HepG2 (cell line): ENCODE measurements at regions not wholly inside any gene's neighbourhood (a gene's known extent, or its start where the extent isn't known, plus 50 kb on each side); places are given as distances from the start of the nearest gene placed in this dataset.

Experiments
- ATAC-seq: fragments of 200-7000 bp; cut with Tn5 transposase; 3 replicates; pipeline ENCODE4 v1.9.1; 2020; ENCODE audit warnings: mild to moderate bottlenecking, moderate library complexity
- BruUV-seq: library from RNA; stranded (reverse); fragments of 400-500 nt; replicated peaks from 2 replicates; lab custom pipeline; 2021; lab: Mats Ljungman, UMichigan
- CTCF ChIA-PET: fragments of 300-600 bp; formaldehyde crosslinking; extraction: SDS; loops from one replicate; lab custom pipeline; 2021; ENCODE audit warnings: low total read pairs, inconsistent platforms, low intra/inter-chr PET ratio; lab: Yijun Ruan, JAX
- POLR2A ChIA-PET: fragments of 350-600 bp; sonication (Branson Sonifier 250); formaldehyde crosslinking; loops from one replicate; lab custom pipeline; 2020; ENCODE audit warnings: antibody characterized with exemption, inconsistent platforms; lab: Yijun Ruan, JAX
- DNase-seq: peaks from one replicate; pipeline ENCODE4 v3.0.0-alpha.2; 2015; ENCODE audit warnings: low spot score
- FAIRE-seq: peaks from 3 replicates; lab custom pipeline; 2011; peaks lifted over from hg19 to GRCh38; lab: Jason Lieb, UNC
- H2AFZ ChIP-seq: one replicate; pipeline ENCODE4 v1.6.1; 2011; ENCODE audit warnings: low read length, inconsistent platforms
- H3K27ac ChIP-seq: fragments of 300-600 bp; 3 replicates; pipeline ENCODE4 v1.8.0; 2011; ENCODE audit warnings: mixed run types, mild to moderate bottlenecking, mixed read lengths, low read length, inconsistent platforms; ENCODE audit not compliant: insufficient read depth; ENCODE audit errors: extremely low read length
- H3K27me3 ChIP-seq, 2 experiments: fragments of 200-600 bp in 1 of 2; 2 replicates in 1 of 2; 3 replicates in 1 of 2; pipeline versions ENCODE4 v1.6.0 to v1.8.0; 2011; ENCODE audit warnings: low read length in 2 of 2, mild to moderate bottlenecking in 2 of 2, moderate library complexity in 2 of 2, inconsistent platforms in 1 of 2; ENCODE audit not compliant: insufficient read depth in 2 of 2, control insufficient read depth in 1 of 2
- H3K36me3 ChIP-seq, 2 experiments: fragments of 200-600 bp in 1 of 2; replicated peaks in 1 of 2; 2 replicates in 1 of 2; 3 replicates in 1 of 2; pipeline versions ENCODE4 v1.5.1 to v1.8.0; 2011; ENCODE audit warnings: low read length in 2 of 2, inconsistent platforms in 1 of 2; ENCODE audit not compliant: insufficient read depth in 2 of 2, control insufficient read depth in 1 of 2
- H3K4me1 ChIP-seq: 2 replicates; pipeline ENCODE4 v1.5.1; 2012; ENCODE audit warnings: low read length, inconsistent platforms; ENCODE audit not compliant: insufficient read depth
- H3K4me2 ChIP-seq: 2 replicates; pipeline ENCODE4 v1.6.0; 2011; ENCODE audit warnings: low read depth, low read length, inconsistent platforms
- H3K4me3 ChIP-seq, 3 experiments: fragments of 200-600 bp in 1 of 3; sonication (generic), shearing (Covaris generic) in 1 of 3; replicated peaks in 1 of 3; 2 replicates each; pipeline ENCODE4 v1.5.1; 2011 to 2016; ENCODE audit warnings: low read length in 3 of 3, inconsistent platforms in 2 of 3, low read depth in 2 of 3, mild to moderate bottlenecking in 2 of 3, control low read depth in 1 of 3, mixed read lengths in 1 of 3; ENCODE audit not compliant: insufficient read depth in 1 of 3
- H3K79me2 ChIP-seq: one replicate; pipeline ENCODE4 v1.6.1; 2011; ENCODE audit warnings: low read length, inconsistent platforms; ENCODE audit not compliant: insufficient read depth
- H3K9ac ChIP-seq: 2 replicates; pipeline ENCODE4 v1.6.0; 2011; ENCODE audit warnings: mild to moderate bottlenecking, low read depth, low read length, inconsistent platforms; ENCODE audit not compliant: insufficient read depth
- H3K9me3 ChIP-seq: 2 replicates; pipeline ENCODE4 v1.5.1; 2012; ENCODE audit warnings: mild to moderate bottlenecking, low read length
- H4K20me1 ChIP-seq: 2 replicates; pipeline ENCODE4 v1.6.0; 2011; ENCODE audit warnings: inconsistent platforms, mild to moderate bottlenecking, low read length, moderate library complexity; ENCODE audit not compliant: insufficient read depth
- ARID5B ChIP-seq: IDR thresholded peaks from 2 replicates; pipeline ENCODE4 v1.4.0; 2020; ENCODE audit warnings: mild to moderate bottlenecking, missing genetic modification reagents
- MLLT10 ChIP-seq: sonication (generic); formaldehyde crosslinking; IDR thresholded peaks from 2 replicates; pipeline ENCODE4 v1.4.0; 2020; ENCODE audit warnings: missing genetic modification reagents
- NAIF1 ChIP-seq: sonication (generic); formaldehyde crosslinking; IDR thresholded peaks from 2 replicates; pipeline ENCODE4 v1.5.0; 2020; ENCODE audit warnings: mild to moderate bottlenecking, missing genetic modification reagents, borderline replicate concordance
- NFIB ChIP-seq: sonication (generic); formaldehyde crosslinking; IDR thresholded peaks from 2 replicates; pipeline ENCODE4 v1.9.0; 2021; ENCODE audit warnings: missing genetic modification reagents, mild to moderate bottlenecking, borderline replicate concordance
- SMAD3 ChIP-seq: sonication (generic); formaldehyde crosslinking; IDR thresholded peaks from 2 replicates; pipeline ENCODE4 v1.4.0; 2020; ENCODE audit warnings: missing genetic modification reagents
- TFE3 ChIP-seq: IDR thresholded peaks from 2 replicates; pipeline ENCODE4 v1.6.1; 2016
- YEATS4 ChIP-seq: sonication (generic); formaldehyde crosslinking; IDR thresholded peaks from 2 replicates; pipeline ENCODE4 v1.4.0; 2020; ENCODE audit warnings: missing genetic modification reagents, borderline replicate concordance
- ZBTB21 ChIP-seq: sonication (generic); formaldehyde crosslinking; IDR thresholded peaks from 2 replicates; pipeline ENCODE4 v1.4.0; 2020; ENCODE audit warnings: missing genetic modification reagents
- ZFP82 ChIP-seq: sonication (generic); formaldehyde crosslinking; IDR thresholded peaks from 2 replicates; pipeline ENCODE4 v1.5.1; 2020; ENCODE audit warnings: mild to moderate bottlenecking, missing genetic modification reagents, borderline replicate concordance
- ZNF350 ChIP-seq: sonication (generic); formaldehyde crosslinking; IDR thresholded peaks from 2 replicates; pipeline ENCODE4 v1.4.0; 2020; ENCODE audit warnings: mild to moderate bottlenecking, low read depth, missing genetic modification reagents, borderline replicate concordance
- ZNF607 ChIP-seq: sonication (generic); formaldehyde crosslinking; IDR thresholded peaks from 2 replicates; pipeline ENCODE4 v1.5.1; 2020; ENCODE audit warnings: missing genetic modification reagents, mild to moderate bottlenecking, borderline replicate concordance
- ZNF83 ChIP-seq: sonication (generic); formaldehyde crosslinking; IDR thresholded peaks from 2 replicates; pipeline ENCODE4 v1.4.0; 2020; ENCODE audit warnings: missing genetic modification reagents, mild to moderate bottlenecking, borderline replicate concordance
- WGBS: methylation state at CpG from one replicate; pipeline ENCODE4 v1.1.6; 2017; ENCODE audit warnings: low lambda C conversion rate; 5-methylcytosine and 5-hydroxymethylcytosine counted together
- in situ Hi-C: cut with HindIII; loops from 2 replicates; pipeline ENCODE4 v1.10.0; 2017; ENCODE audit warnings: low pct_unique_long_range_greater_than_20kb; ENCODE audit not compliant: extremely low pct_ligation_motif_present
- intact Hi-C: fragments of 100-400 bp; cut with micrococcal nuclease; formaldehyde crosslinking; loops from one replicate; pipeline ENCODE4 v1.10.0; 2022; ENCODE audit not compliant: unreplicated experiment
- TF ChIP-seq, protein P1 (sequence below): IDR thresholded peaks from 2 replicates; pipeline ENCODE4 v1.6.1; 2016; ENCODE audit warnings: low read depth, control low read depth

DNA sequence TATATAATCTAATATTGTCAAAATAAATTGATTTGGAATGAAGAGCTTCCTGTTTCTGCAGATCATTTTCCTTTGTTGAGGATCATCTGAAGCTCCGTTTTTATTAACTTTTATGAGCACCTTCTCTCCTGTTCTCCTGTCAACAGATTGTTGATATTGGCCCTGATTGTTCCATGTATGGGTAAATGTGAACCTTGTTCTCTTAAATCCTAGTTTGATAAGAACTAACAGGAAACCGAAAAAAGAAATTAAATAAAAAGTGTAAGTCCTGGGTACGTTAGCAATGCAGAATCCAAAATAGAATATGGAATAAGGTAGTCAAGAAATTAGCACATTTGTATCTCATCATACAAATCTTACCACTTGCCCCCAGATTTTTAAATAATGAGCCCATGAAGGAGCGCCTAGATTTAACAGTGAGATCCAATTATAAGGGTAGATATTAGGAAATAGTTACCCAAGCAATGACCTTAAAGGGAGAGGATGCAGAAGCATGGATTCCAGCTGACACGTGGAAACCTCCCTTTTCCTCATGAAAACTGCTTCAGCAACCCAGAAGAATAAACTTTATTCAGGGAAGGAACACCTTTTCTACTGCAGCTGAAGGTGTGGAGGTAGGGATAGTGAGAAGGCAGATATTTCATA, 80.8 kb upstream of the PIK3R1 start (continued):
- TF ChIP-seq NFIB (CRISPR knock-in tag): no peak
- no peak for TF ChIP-seq ZFP82 (CRISPR knock-in tag)

GRCh38 chr5:68134033-68134668, 81.4 kb upstream of the PIK3R1 start:
- ChIA-PET POLR2A (no interaction called here), CTCF (no interaction called here)
- no peaks in the 10 kb centered on the region for H3K36me3 ChIP-seq
- intact Hi-C loops (no loop called here), in situ Hi-C loops (no loop called here)
- H4K20me1 ChIP-seq: no peaks in the 10 kb centered on the region
- H3K27me3 ChIP-seq: 0 out of 5 replicates have a peak, but pooled peaks cover 0 to 4% of the 10 kb centered on the region in 2 experiments
- H3K27ac ChIP-seq: no peak overlapping the region
- H3K4me3 ChIP-seq: no peak overlapping the region
- H2AFZ ChIP-seq: no peak overlapping the region
- no TSS peak for BruUV-seq
- H3K79me2 ChIP-seq: no peaks in the 10 kb centered on the region
- H3K4me1 ChIP-seq: no peaks in the 10 kb centered on the region
- no peak overlapping the region for H3K4me2 ChIP-seq
- H3K9ac ChIP-seq: no peak overlapping the region
- ATAC-seq: no peak
- WGBS: 48% methylated on average over 7 of the region's 10 CpGs
- H3K9me3 ChIP-seq: no peaks in the 10 kb centered on the region
- no peak for DNase-seq
- no peak for FAIRE-seq
- no peak for TF ChIP-seq ZNF350 (CRISPR knock-in tag)
- TF ChIP-seq MLLT10: no peak
- no peak for TF ChIP-seq ZNF607 (CRISPR knock-in tag)
- TF ChIP-seq ZBTB21 (CRISPR knock-in tag): no peak
- TF ChIP-seq TFE3: no peak
- TF ChIP-seq ARID5B (CRISPR knock-in tag): no peak
- no peak for TF ChIP-seq NAIF1 (CRISPR knock-in tag)
- TF ChIP-seq ZNF83: no peak
- no peak for TF ChIP-seq YEATS4 (CRISPR knock-in tag)
- TF ChIP-seq SMAD3 (CRISPR knock-in tag): no peak
- TF ChIP-seq, protein P1, sequence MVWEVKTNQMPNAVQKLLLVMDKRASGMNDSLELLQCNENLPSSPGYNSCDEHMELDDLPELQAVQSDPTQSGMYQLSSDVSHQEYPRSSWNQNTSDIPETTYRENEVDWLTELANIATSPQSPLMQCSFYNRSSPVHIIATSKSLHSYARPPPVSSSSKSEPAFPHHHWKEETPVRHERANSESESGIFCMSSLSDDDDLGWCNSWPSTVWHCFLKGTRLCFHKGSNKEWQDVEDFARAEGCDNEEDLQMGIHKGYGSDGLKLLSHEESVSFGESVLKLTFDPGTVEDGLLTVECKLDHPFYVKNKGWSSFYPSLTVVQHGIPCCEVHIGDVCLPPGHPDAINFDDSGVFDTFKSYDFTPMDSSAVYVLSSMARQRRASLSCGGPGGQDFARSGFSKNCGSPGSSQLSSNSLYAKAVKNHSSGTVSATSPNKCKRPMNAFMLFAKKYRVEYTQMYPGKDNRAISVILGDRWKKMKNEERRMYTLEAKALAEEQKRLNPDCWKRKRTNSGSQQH (CRISPR knock-in tag): no peak
